ENCODE measurements at regions not wholly inside any gene's neighbourhood (a gene's known extent, or its start where the extent isn't known, plus 50 kb on each side); places are given as distances from the start of the nearest gene placed in this dataset.

- no peak for DNase-seq
These were observed 241.1 kb upstream of the KLF4 start for GRCh38 chr9:107730666-107731065.

- no peak for DNase-seq
These were observed 237.7 kb upstream of the KLF4 start for GRCh38 chr9:107727086-107727780.

- no peak for DNase-seq
These were observed 233.4 kb upstream of the KLF4 start for GRCh38 chr9:107723015-107723414.

- no peak for DNase-seq
These were observed 232.2 kb upstream of the KLF4 start for GRCh38 chr9:107721705-107722245.

- DNase-seq, result no peak
These were observed 230.9 kb upstream of the KLF4 start for GRCh38 chr9:107720501-107720900.

GRCh38 chr9:107717529-107718314 lies 228.2 kb upstream of the KLF4 start:
- DNase-seq, result no peak

- DNase-seq, result no peak
These were observed 226.2 kb upstream of the KLF4 start for GRCh38 chr9:107715740-107716139.

- no peak for DNase-seq
These were observed 223.9 kb upstream of the KLF4 start for GRCh38 chr9:107713470-107713869.

- no peak for DNase-seq
These were observed 222.8 kb upstream of the KLF4 start for GRCh38 chr9:107712390-107712789.

- DNase-seq, result peak; percentile 11
These were observed 222.0 kb upstream of the KLF4 start for GRCh38 chr9:107711542-107711941.

GRCh38 chr9:107710953-107711352 lies 221.4 kb upstream of the KLF4 start:
- DNase-seq, result no peak

- DNase-seq, result no peak
These were observed 221.0 kb upstream of the KLF4 start for GRCh38 chr9:107710546-107710945.

GRCh38 chr9:107708791-107709190 lies 219.2 kb upstream of the KLF4 start:
- no peak for DNase-seq

- DNase-seq, result no peak
These were observed 218.4 kb upstream of the KLF4 start for GRCh38 chr9:107707915-107708441.

- no peak for DNase-seq
These were observed 217.9 kb upstream of the KLF4 start for GRCh38 chr9:107707428-107707837.

GRCh38 chr9:107706701-107707427 lies 217.3 kb upstream of the KLF4 start:
- no peak for DNase-seq

GRCh38 chr9:107705521-107705920 lies 216.0 kb upstream of the KLF4 start:
- DNase-seq, result no peak

GRCh38 chr9:107704774-107705173 lies 215.2 kb upstream of the KLF4 start:
- DNase-seq, result no peak

- DNase-seq, result no peak
These were observed 214.1 kb upstream of the KLF4 start for GRCh38 chr9:107703651-107704050.

GRCh38 chr9:107700847-107701246 lies 211.3 kb upstream of the KLF4 start:
- DNase-seq, result no peak

- DNase-seq, result no peak
These were observed 209.7 kb upstream of the KLF4 start for GRCh38 chr9:107699231-107699630.

GRCh38 chr9:107698779-107699178 lies 209.2 kb upstream of the KLF4 start:
- no peak for DNase-seq

GRCh38 chr9:107696302-107696701 lies 206.7 kb upstream of the KLF4 start:
- no peak for DNase-seq
